KOPT-K1 (cell line): ENCODE measurements at regions not wholly inside any gene's neighbourhood (a gene's known extent, or its start where the extent isn't known, plus 50 kb on each side); places are given as distances from the start of the nearest gene placed in this dataset.
"Not testable (repeated sequence)": the region's sequence is repeated elsewhere in the genome, so short reads cannot be mapped to it uniquely, and the experiment has no call there.

ENCODE experiments used
- H3K27ac ChIP-seq: fragments of 200-600 bp; sonication (generic); 2 replicates; pipeline ENCODE4 v1.5.1; 2016; ENCODE audit warnings: antibody characterized with exemption, mild to moderate bottlenecking, low read depth, low read length; ENCODE audit not compliant: poor library complexity, severe bottlenecking
- H3K36me3 ChIP-seq: fragments of 200-600 bp; sonication (generic); 2 replicates; pipeline ENCODE4 v1.5.1; 2017; ENCODE audit warnings: antibody characterized with exemption, mild to moderate bottlenecking, low read length, moderate library complexity; ENCODE audit not compliant: insufficient read depth
- H3K9me3 ChIP-seq: fragments of 200-600 bp; sonication (generic); 2 replicates; pipeline ENCODE4 v1.5.1; 2017; ENCODE audit warnings: antibody characterized with exemption, low read length, mild to moderate bottlenecking; ENCODE audit not compliant: insufficient read depth, poor library complexity, severe bottlenecking

- Histone ChIP-seq H3K36me3 (no peaks in the 10 kb centered on the region), H3K27ac (no peak overlapping the region), H3K9me3 (peaks cover 9% of the 10 kb centered on the region)
Measured at GRCh38 chr15:87660251-87661129, 596.0 kb downstream of the NTRK3 start.

- Histone ChIP-seq H3K27ac (no peak overlapping the region), H3K36me3 (no peaks in the 10 kb centered on the region), H3K9me3 (no peaks in the 10 kb centered on the region)
Measured at GRCh38 chr15:87656372-87656771, 600.2 kb downstream of the NTRK3 start.

GRCh38 chr15:87653646-87654045 is 602.9 kb downstream of the NTRK3 start:
- Histone ChIP-seq H3K27ac (no peak overlapping the region), H3K9me3 (no peaks in the 10 kb centered on the region), H3K36me3 (no peaks in the 10 kb centered on the region)

GRCh38 chr15:87649175-87649574 is 607.4 kb downstream of the NTRK3 start:
- Histone ChIP-seq H3K36me3 (no peaks in the 10 kb centered on the region), H3K9me3 (no peaks in the 10 kb centered on the region), H3K27ac (no peak overlapping the region)

- Histone ChIP-seq H3K36me3 (no peaks in the 10 kb centered on the region), H3K9me3 (no peaks in the 10 kb centered on the region), H3K27ac (no peak overlapping the region)
Measured at GRCh38 chr15:87648278-87648677, 608.3 kb downstream of the NTRK3 start.

GRCh38 chr15:87645723-87646122 is 610.8 kb downstream of the NTRK3 start:
- H3K27ac ChIP-seq = no peak overlapping the region
- H3K9me3 ChIP-seq = no peaks in the 10 kb centered on the region
- H3K36me3 ChIP-seq = no peaks in the 10 kb centered on the region

GRCh38 chr15:87642997-87643396 is 613.5 kb downstream of the NTRK3 start:
- H3K27ac ChIP-seq, H3K36me3 ChIP-seq, H3K9me3 ChIP-seq: not testable (repeated sequence)

GRCh38 chr15:87639305-87640011 is 617.1 kb downstream of the NTRK3 start:
- no peaks in the 10 kb centered on the region for H3K36me3 ChIP-seq

GRCh38 chr15:87638554-87639083 is 617.9 kb downstream of the NTRK3 start:
- Histone ChIP-seq H3K27ac (no peak overlapping the region), H3K9me3 (no peaks in the 10 kb centered on the region), H3K36me3 (no peaks in the 10 kb centered on the region)

More at GRCh38 chr15:87639305-87640011, 617.1 kb downstream of the NTRK3 start:
- Histone ChIP-seq H3K9me3 (no peaks in the 10 kb centered on the region), H3K27ac (no peak overlapping the region)

GRCh38 chr15:87634361-87634760 is 622.2 kb downstream of the NTRK3 start:
- Histone ChIP-seq H3K36me3 (no peaks in the 10 kb centered on the region), H3K9me3 (no peaks in the 10 kb centered on the region)

GRCh38 chr15:87633525-87633924 is 623.0 kb downstream of the NTRK3 start:
- Histone ChIP-seq H3K9me3 (no peaks in the 10 kb centered on the region), H3K27ac (no peak overlapping the region), H3K36me3 (no peaks in the 10 kb centered on the region)

More at GRCh38 chr15:87634361-87634760, 622.2 kb downstream of the NTRK3 start:
- H3K27ac ChIP-seq = no peak overlapping the region

GRCh38 chr15:87632364-87632763 is 624.2 kb downstream of the NTRK3 start:
- H3K36me3 ChIP-seq = no peaks in the 10 kb centered on the region
- H3K27ac ChIP-seq = no peak overlapping the region
- H3K9me3 ChIP-seq = no peaks in the 10 kb centered on the region

- Histone ChIP-seq H3K27ac (no peak overlapping the region), H3K9me3 (no peaks in the 10 kb centered on the region), H3K36me3 (no peaks in the 10 kb centered on the region)
Measured at GRCh38 chr15:87631775-87632174, 624.8 kb downstream of the NTRK3 start.

GRCh38 chr15:87631093-87631492 is 625.4 kb downstream of the NTRK3 start:
- Histone ChIP-seq H3K9me3 (no peaks in the 10 kb centered on the region), H3K27ac (no peak overlapping the region), H3K36me3 (no peaks in the 10 kb centered on the region)

- Histone ChIP-seq H3K9me3 (no peaks in the 10 kb centered on the region), H3K27ac (no peak overlapping the region), H3K36me3 (no peaks in the 10 kb centered on the region)
Measured at GRCh38 chr15:87628311-87628710, 628.2 kb downstream of the NTRK3 start.
